Astrocyte of the spinal cord (primary cell): ENCODE measurements at regions not wholly inside any gene's neighbourhood (a gene's known extent, or its start where the extent isn't known, plus 50 kb on each side); places are given as distances from the start of the nearest gene placed in this dataset.

ENCODE experiments used
- DNase-seq: peaks from one replicate; pipeline ENCODE4 v3.0.0; 2011; ENCODE audit warnings: low read depth, low spot score
- H3K4me3 ChIP-seq: 2 replicates; pipeline ENCODE4 v1.5.1; 2011; ENCODE audit warnings: low read depth, mild to moderate bottlenecking, low read length, moderate library complexity
- in situ Hi-C: cut with HindIII; loops from 2 replicates; pipeline ENCODE4 v1.10.0; 2017; ENCODE audit warnings: low sequenced_read_pairs
- TF ChIP-seq, protein P1 (sequence below): IDR thresholded peaks from 2 replicates; pipeline ENCODE4 v1.5.1; 2012; ENCODE audit warnings: low read depth, mild to moderate bottlenecking, low read length, inconsistent platforms

DNA sequence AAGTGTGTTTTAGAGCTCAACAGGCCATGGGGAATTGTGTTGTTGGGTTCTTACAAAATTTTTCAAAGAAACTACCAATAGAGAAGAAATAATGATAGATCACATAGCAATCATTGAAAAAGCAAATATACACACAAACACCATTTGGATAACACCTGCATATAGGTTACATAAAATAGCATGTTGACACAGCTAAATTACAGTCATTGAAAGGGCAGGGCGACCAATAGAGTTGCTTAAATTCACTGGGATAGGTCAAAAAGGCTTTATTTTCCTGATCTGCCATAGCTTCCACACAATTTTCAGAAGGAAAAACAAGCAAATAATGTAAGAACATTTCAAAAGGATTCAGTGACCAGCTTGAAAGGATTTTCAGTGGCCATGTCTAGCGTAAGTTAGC lies 57.9 kb upstream of the FGGY start:
- TF ChIP-seq, protein P1, sequence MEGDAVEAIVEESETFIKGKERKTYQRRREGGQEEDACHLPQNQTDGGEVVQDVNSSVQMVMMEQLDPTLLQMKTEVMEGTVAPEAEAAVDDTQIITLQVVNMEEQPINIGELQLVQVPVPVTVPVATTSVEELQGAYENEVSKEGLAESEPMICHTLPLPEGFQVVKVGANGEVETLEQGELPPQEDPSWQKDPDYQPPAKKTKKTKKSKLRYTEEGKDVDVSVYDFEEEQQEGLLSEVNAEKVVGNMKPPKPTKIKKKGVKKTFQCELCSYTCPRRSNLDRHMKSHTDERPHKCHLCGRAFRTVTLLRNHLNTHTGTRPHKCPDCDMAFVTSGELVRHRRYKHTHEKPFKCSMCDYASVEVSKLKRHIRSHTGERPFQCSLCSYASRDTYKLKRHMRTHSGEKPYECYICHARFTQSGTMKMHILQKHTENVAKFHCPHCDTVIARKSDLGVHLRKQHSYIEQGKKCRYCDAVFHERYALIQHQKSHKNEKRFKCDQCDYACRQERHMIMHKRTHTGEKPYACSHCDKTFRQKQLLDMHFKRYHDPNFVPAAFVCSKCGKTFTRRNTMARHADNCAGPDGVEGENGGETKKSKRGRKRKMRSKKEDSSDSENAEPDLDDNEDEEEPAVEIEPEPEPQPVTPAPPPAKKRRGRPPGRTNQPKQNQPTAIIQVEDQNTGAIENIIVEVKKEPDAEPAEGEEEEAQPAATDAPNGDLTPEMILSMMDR: no peak
- no peak overlapping the region for H3K4me3 ChIP-seq
- DNase-seq: no peak
- in situ Hi-C loops: no loop called here

DNA sequence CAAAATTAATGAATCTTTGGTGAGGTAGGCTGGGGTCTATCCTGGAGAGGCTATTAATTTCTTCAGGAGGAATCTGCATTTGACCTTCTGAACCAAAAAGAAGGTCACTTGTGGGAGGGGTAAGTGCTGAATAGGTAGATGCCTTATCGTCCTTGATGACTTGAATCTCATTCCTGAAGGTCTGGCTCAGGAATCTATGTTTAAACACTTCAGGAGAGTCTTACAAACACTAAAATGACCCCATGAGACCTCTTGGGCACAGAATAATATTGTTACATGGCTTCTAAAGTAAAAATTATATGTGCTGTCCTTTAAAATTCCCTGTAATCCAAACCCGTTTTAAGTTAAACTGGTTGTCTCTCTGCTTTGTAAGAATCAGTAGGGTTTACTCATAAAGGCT lies 55.0 kb upstream of the FGGY start:
- no peak overlapping the region for H3K4me3 ChIP-seq
- no peak for DNase-seq
- TF ChIP-seq, protein P1: no peak
- in situ Hi-C loops: no loop called here

DNA sequence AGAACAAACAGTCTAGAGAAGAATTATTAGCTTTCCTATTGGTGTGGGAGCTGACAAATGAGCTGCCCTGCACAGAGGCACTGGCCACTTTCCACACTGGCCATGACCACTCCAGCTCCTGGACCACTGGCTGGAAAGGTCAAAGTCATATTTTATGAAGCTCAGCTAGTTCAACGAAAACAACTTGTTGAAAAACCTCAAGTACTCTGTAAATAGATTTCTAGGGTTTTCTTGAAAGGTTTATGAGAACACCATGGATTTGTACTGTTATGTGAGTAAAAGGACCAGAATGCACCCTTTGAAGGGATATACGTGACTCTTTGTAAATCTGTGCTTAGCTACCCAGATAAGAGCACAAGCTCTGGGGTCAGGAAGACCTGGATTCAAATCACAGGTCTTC lies 54.5 kb upstream of the FGGY start:
- in situ Hi-C loops: no loop called here
- no peak for DNase-seq
- TF ChIP-seq, protein P1: no peak
- H3K4me3 ChIP-seq: no peak overlapping the region

DNA sequence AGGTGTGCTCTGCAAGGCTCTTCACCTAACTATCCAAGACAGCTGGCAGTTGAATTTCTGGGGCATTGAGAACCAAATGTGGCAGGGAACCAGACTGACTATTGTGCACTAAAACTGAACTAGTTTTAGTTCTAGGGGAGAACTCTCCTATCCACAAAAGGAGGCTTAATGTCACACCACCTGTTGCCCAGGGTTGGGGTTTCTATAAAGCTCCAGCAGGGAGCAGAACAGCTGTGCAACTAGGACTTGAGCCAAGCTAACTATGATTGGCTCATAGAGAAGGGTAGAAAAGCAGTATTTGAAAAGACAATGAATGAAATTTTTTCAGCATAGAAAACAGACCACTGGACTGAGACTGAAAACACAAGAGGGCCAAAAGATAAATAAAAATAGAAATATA lies 53.3 kb upstream of the FGGY start:
- no peak for DNase-seq
- TF ChIP-seq, protein P1: no peak
- in situ Hi-C loops: no loop called here
- no peak overlapping the region for H3K4me3 ChIP-seq

DNA sequence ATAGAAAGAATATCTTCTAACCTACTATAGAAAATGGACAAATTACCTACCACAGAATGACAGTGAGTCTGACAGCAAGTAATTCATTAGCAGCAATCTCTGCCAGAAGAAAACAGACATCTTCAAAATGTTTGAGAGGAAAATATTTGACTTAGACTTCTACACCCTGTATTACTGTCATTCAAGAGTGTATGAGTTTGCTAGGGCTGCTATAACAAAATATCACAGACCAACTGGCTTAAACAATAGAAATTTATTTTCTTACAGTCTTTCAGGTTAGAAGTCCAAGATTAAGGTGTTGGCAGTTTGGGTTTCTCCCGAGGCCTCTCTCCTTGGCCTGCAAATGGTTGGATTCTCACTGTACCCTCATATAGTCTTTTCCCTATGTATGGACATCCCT lies 52.9 kb upstream of the FGGY start:
- no peak overlapping the region for H3K4me3 ChIP-seq
- no peak for DNase-seq
- in situ Hi-C loops: no loop called here
- TF ChIP-seq, protein P1: no peak

DNA sequence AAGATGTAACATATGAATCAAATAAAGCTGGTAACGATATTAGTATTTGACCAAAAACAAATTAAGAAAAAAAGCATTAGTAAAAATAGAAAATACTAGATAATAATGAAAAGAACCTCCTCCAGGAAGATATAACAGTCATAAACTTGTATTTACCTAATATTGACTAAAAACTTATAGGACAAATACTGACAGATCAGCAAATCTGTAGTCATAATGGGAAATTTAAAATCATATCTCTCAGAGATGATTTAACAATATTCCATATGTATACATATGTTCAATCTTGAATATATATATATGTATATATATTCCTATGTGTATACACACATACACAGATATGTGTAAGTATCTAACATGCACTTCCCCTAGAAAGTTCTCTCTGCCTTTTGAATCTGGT lies 52.0 kb upstream of the FGGY start:
- TF ChIP-seq, protein P1: no peak
- no peak overlapping the region for H3K4me3 ChIP-seq
- no peak for DNase-seq
- in situ Hi-C loops: no loop called here
